CD4-positive, CD25-positive, alpha-beta regulatory T cell (primary cell): ENCODE measurements at regions not wholly inside any gene's neighbourhood (a gene's known extent, or its start where the extent isn't known, plus 50 kb on each side); places are given as distances from the start of the nearest gene placed in this dataset.

Experiments
- ATAC-seq, 2 donors: fragments of 150-1000 bp; cut with Tn5 transposase; one replicate each; pipeline ENCODE4 v1.10.0; 2021; ENCODE audit warnings: low read depth in 2 of 2, moderate number of reproducible peaks in 2 of 2, moderate library complexity in 1 of 2
- DNase-seq, 3 donors: peaks; one replicate each; pipeline versions ENCODE4 v3.0.0 to v3.0.0-alpha.2; 2012 to 2022; ENCODE audit warnings: mixed read lengths in 1 of 3
- H3K27ac ChIP-seq: one replicate; pipeline ENCODE4 v1.7.0; 2013; ENCODE audit warnings: mild to moderate bottlenecking, low read length; ENCODE audit not compliant: insufficient read depth, poor library complexity, severe bottlenecking
- H3K27me3 ChIP-seq: one replicate; pipeline ENCODE4 v1.7.0; 2013; ENCODE audit warnings: low read length; ENCODE audit not compliant: control insufficient read depth, insufficient read depth
- H3K36me3 ChIP-seq: one replicate; pipeline ENCODE4 v1.7.0; 2013; ENCODE audit warnings: mild to moderate bottlenecking, low read length, moderate library complexity; ENCODE audit not compliant: control insufficient read depth, insufficient read depth
- H3K4me1 ChIP-seq: 2 replicates; pipeline ENCODE4 v1.7.0; 2013; ENCODE audit warnings: mild to moderate bottlenecking, low read length; ENCODE audit not compliant: insufficient read depth, control insufficient read depth, poor library complexity, severe bottlenecking
- H3K4me3 ChIP-seq: one replicate; pipeline ENCODE4 v1.7.0; 2013; ENCODE audit warnings: low read depth, mild to moderate bottlenecking, low read length, moderate library complexity
- H3K9me3 ChIP-seq, 2 experiments: 1 replicate in 1 of 2; 2 replicates in 1 of 2; pipeline ENCODE4 v1.7.0; 2013; ENCODE audit warnings: low read length in 2 of 2, mild to moderate bottlenecking in 1 of 2, moderate library complexity in 1 of 2; ENCODE audit not compliant: control insufficient read depth in 2 of 2
- H3K27ac Mint-ChIP-seq, 3 donors: one replicate each; pipeline ENCODE4 v1.8.0; 2020 to 2022; ENCODE audit warnings: mild to moderate bottlenecking in 3 of 3, mixed read lengths in 3 of 3, moderate library complexity in 2 of 3
- H3K27me3 Mint-ChIP-seq: one replicate; pipeline ENCODE4 v1.8.0; 2022; ENCODE audit warnings: mild to moderate bottlenecking, mixed read lengths
- H3K36me3 Mint-ChIP-seq: one replicate; pipeline ENCODE4 v1.8.0; 2020; ENCODE audit warnings: mixed read lengths
- H3K4me1 Mint-ChIP-seq, 4 donors: one replicate each; pipeline ENCODE4 v1.8.0; 2020 to 2022; ENCODE audit warnings: mixed read lengths in 4 of 4, mild to moderate bottlenecking in 1 of 4
- H3K4me3 Mint-ChIP-seq, 4 donors: one replicate each; pipeline ENCODE4 v1.8.0; 2020 to 2022; ENCODE audit warnings: mild to moderate bottlenecking in 4 of 4, mixed read lengths in 4 of 4, moderate library complexity in 3 of 4
- H3K9me3 Mint-ChIP-seq, 7 donors: one replicate each; pipeline ENCODE4 v1.8.0; 2020 to 2022; ENCODE audit warnings: mixed read lengths in 7 of 7, mild to moderate bottlenecking in 3 of 7, moderate library complexity in 2 of 7

- H3K4me1 Mint-ChIP-seq, result no peaks in the 10 kb centered on the region
- Histone ChIP-seq H3K27ac (no peak overlapping the region), H3K9me3 (no peaks in the 10 kb centered on the region), H3K27me3 (no peaks in the 10 kb centered on the region), H3K4me3 (no peak overlapping the region), H3K4me1 (no peaks in the 10 kb centered on the region), H3K36me3 (no peaks in the 10 kb centered on the region)
- no peak overlapping the region for H3K27ac Mint-ChIP-seq
- peaks cover 0 to 3% (median 0%) of the 10 kb centered on the region in 7 donors for H3K9me3 Mint-ChIP-seq
- DNase-seq (no peak), ATAC-seq (no peak)
- H3K27me3 Mint-ChIP-seq, result no peaks in the 10 kb centered on the region
- H3K36me3 Mint-ChIP-seq, result no peaks in the 10 kb centered on the region
- no peak overlapping the region for H3K4me3 Mint-ChIP-seq
These were observed 1072.8 kb upstream of the TMEFF2 start for GRCh38 chr2:193267496-193268002.

DNA sequence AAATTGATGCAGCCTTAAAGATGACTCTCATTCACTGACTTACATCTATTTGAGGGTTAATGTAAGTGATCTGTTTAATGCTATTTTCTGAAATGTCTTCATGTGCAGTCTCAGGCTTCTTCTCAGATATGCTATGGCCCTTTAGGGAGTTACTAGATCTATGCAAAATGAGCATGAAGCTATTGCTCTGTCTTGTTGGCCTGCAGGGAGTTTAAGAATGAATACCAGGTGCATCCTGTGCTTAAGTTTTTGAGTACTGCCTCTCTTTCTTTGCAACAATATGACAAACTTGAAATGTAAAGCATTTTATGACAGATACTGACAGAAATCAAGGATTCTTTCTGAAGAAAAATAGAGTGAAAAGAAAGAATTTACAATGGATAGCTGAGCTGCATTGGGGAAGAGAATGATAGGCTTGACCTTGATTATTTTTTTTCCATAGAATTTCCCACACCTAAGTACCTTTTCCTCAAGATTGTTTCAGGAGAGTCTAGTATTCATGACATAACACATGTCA is 1058.3 kb upstream of the TMEFF2 start:
- H3K36me3 Mint-ChIP-seq, result no peaks in the 10 kb centered on the region
- Histone ChIP-seq H3K9me3 (no peaks in the 10 kb centered on the region), H3K4me1 (no peaks in the 10 kb centered on the region), H3K4me3 (no peak overlapping the region), H3K36me3 (no peaks in the 10 kb centered on the region), H3K27me3 (no peaks in the 10 kb centered on the region), H3K27ac (no peak overlapping the region)
- H3K27me3 Mint-ChIP-seq, result no peaks in the 10 kb centered on the region
- DNase-seq (no peak), ATAC-seq (no peak)
- H3K9me3 Mint-ChIP-seq, result peaks cover 0 to 3% (median 2%) of the 10 kb centered on the region in 7 donors
- no peaks in the 10 kb centered on the region for H3K4me1 Mint-ChIP-seq
- H3K27ac Mint-ChIP-seq, result no peak overlapping the region
- no peak overlapping the region for H3K4me3 Mint-ChIP-seq

- H3K4me1 ChIP-seq, result no peaks in the 10 kb centered on the region
- Mint-ChIP-seq H3K4me3 (no peak overlapping the region), H3K36me3 (no peaks in the 10 kb centered on the region), H3K4me1 (no peaks in the 10 kb centered on the region), H3K9me3 (peaks cover 0 to 5% (median 2%) of the 10 kb centered on the region in 7 donors), H3K27ac (no peak overlapping the region), H3K27me3 (no peaks in the 10 kb centered on the region)
- DNase-seq (no peak), ATAC-seq (no peak)
- H3K4me3 ChIP-seq, result no peak overlapping the region
- no peak overlapping the region for H3K27ac ChIP-seq
- no peaks in the 10 kb centered on the region for H3K27me3 ChIP-seq
- H3K9me3 ChIP-seq, result no peaks in the 10 kb centered on the region
- no peaks in the 10 kb centered on the region for H3K36me3 ChIP-seq
These were observed 1057.2 kb upstream of the TMEFF2 start for GRCh38 chr2:193251909-193252308.

DNA sequence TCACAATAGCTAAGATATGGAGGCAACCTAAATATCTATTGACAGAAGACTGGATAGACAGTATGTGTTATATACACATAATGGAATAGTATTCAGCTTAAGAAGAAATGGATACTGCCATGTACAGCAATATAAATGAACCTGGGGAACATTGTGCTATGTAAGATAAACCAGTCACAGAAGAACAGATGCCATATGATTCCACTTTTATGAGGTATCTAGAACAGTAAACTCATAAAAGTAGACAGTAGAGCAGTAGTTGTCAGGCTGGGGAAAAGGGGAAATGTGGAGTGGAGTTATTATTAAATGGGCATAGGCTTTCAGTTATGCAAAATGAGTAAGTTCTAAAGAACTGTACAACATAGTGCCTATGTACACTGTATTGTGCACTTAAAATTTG is 1055.7 kb upstream of the TMEFF2 start:
- no peaks in the 10 kb centered on the region for H3K27me3 Mint-ChIP-seq

DNA sequence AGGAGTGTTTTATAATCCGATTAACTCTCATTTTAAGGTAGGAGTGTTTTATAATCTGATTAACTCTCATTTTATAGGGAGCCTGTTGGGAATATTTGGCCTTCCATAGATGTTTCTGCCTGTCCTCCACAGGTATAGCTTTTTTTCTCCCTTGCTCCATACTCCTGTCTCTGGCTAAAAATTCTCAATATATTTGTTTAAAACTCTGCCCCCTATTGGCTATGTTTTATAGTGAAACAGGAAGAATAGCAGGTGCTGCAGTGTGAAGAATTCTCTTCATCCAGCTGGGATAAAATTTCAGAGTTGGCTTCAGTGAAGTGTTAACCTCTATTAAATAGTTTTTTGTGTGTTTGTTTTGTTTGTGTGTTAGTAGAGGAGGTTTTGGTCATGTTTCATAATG is 1046.0 kb upstream of the TMEFF2 start:
- H3K4me1 Mint-ChIP-seq, result no peaks in the 10 kb centered on the region

More for the DNA sequence above, 1055.7 kb upstream of the TMEFF2 start:
- peaks cover 0 to 5% (median 2%) of the 10 kb centered on the region in 7 donors for H3K9me3 Mint-ChIP-seq
- H3K4me1 Mint-ChIP-seq, result no peaks in the 10 kb centered on the region
- Histone ChIP-seq H3K4me1 (no peaks in the 10 kb centered on the region), H3K27me3 (no peaks in the 10 kb centered on the region), H3K27ac (no peak overlapping the region), H3K36me3 (no peaks in the 10 kb centered on the region), H3K9me3 (no peaks in the 10 kb centered on the region), H3K4me3 (no peak overlapping the region)
- H3K36me3 Mint-ChIP-seq, result no peaks in the 10 kb centered on the region
- H3K27ac Mint-ChIP-seq, result no peak overlapping the region
- DNase-seq (no peak), ATAC-seq (no peak)
- no peak overlapping the region for H3K4me3 Mint-ChIP-seq

GRCh38 chr2:193231634-193232033 is 1036.9 kb upstream of the TMEFF2 start:
- Histone ChIP-seq H3K36me3 (no peaks in the 10 kb centered on the region), H3K9me3 (no peaks in the 10 kb centered on the region), H3K27me3 (no peaks in the 10 kb centered on the region), H3K4me1 (no peaks in the 10 kb centered on the region), H3K27ac (no peak overlapping the region), H3K4me3 (no peak overlapping the region)
- DNase-seq (no peak), ATAC-seq (no peak)
- no peaks in the 10 kb centered on the region for H3K4me1 Mint-ChIP-seq
- H3K36me3 Mint-ChIP-seq, result no peaks in the 10 kb centered on the region
- H3K4me3 Mint-ChIP-seq, result no peak overlapping the region
- peaks cover 0 to 5% (median 0%) of the 10 kb centered on the region in 7 donors for H3K9me3 Mint-ChIP-seq
- no peaks in the 10 kb centered on the region for H3K27me3 Mint-ChIP-seq
- no peak overlapping the region for H3K27ac Mint-ChIP-seq

More for the DNA sequence above, 1046.0 kb upstream of the TMEFF2 start:
- H3K9me3 ChIP-seq, result no peaks in the 10 kb centered on the region
- H3K27me3 ChIP-seq, result no peaks in the 10 kb centered on the region
- peaks cover 0 to 2% (median 0%) of the 10 kb centered on the region in 7 donors for H3K9me3 Mint-ChIP-seq
- no peak for DNase-seq
- no peaks in the 10 kb centered on the region for H3K4me1 ChIP-seq
- no peak overlapping the region for H3K4me3 ChIP-seq
- H3K27me3 Mint-ChIP-seq, result no peaks in the 10 kb centered on the region
- H3K27ac ChIP-seq, result no peak overlapping the region
- H3K27ac Mint-ChIP-seq, result no peak overlapping the region
- H3K36me3 Mint-ChIP-seq, result no peaks in the 10 kb centered on the region
- no peaks in the 10 kb centered on the region for H3K36me3 ChIP-seq
- ATAC-seq, result no peak
- no peak overlapping the region for H3K4me3 Mint-ChIP-seq

DNA sequence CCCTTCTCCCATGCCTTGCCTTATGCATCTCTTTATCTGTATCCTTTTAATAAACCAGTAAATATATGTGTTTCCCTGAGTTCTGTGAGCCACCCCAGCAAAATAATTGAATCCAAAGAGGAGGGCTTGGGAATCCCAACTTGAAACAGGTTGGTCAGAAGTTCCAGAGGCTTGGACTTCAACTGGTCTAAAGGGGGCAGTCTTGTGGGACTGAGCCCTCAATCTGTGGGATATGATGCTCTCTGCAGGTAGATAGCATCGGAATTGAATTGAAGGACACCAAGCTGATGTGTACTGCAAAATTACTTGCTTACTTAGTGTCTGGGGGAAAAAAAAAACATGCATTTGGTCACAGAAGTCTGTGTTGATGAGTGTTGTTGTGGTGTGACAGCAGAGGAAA is 1033.5 kb upstream of the TMEFF2 start:
- no peak overlapping the region for H3K4me3 ChIP-seq
- no peak overlapping the region for H3K27ac ChIP-seq
- no peak overlapping the region for H3K4me3 Mint-ChIP-seq
- H3K27me3 Mint-ChIP-seq, result no peaks in the 10 kb centered on the region
- H3K36me3 Mint-ChIP-seq, result no peaks in the 10 kb centered on the region
- ATAC-seq (no peak), DNase-seq (no peak)
- H3K4me1 Mint-ChIP-seq, result no peaks in the 10 kb centered on the region
- H3K9me3 ChIP-seq, result no peaks in the 10 kb centered on the region
- peaks cover 0 to 6% (median 0%) of the 10 kb centered on the region in 7 donors for H3K9me3 Mint-ChIP-seq
- no peaks in the 10 kb centered on the region for H3K36me3 ChIP-seq
- no peak overlapping the region for H3K27ac Mint-ChIP-seq
- H3K4me1 ChIP-seq, result no peaks in the 10 kb centered on the region
- no peaks in the 10 kb centered on the region for H3K27me3 ChIP-seq

GRCh38 chr2:193222454-193222853 is 1027.7 kb upstream of the TMEFF2 start:
- no peaks in the 10 kb centered on the region for H3K36me3 Mint-ChIP-seq
- H3K36me3 ChIP-seq, result no peaks in the 10 kb centered on the region
- no peaks in the 10 kb centered on the region for H3K9me3 ChIP-seq
- H3K4me3 Mint-ChIP-seq, result no peak overlapping the region
- no peak overlapping the region for H3K27ac ChIP-seq
- H3K4me1 Mint-ChIP-seq, result no peaks in the 10 kb centered on the region
- no peaks in the 10 kb centered on the region for H3K27me3 ChIP-seq
- no peaks in the 10 kb centered on the region for H3K27me3 Mint-ChIP-seq
- H3K27ac Mint-ChIP-seq, result no peak overlapping the region
- DNase-seq (no peak), ATAC-seq (no peak)
- no peak overlapping the region for H3K4me3 ChIP-seq
- no peaks in the 10 kb centered on the region for H3K4me1 ChIP-seq
- peaks cover 0 to 6% (median 0%) of the 10 kb centered on the region in 7 donors for H3K9me3 Mint-ChIP-seq
